Activated CD8-positive, alpha-beta T cell treated with anti-CD3 and anti-CD28 coated beads for 36 hours (primary cell): ENCODE measurements at regions not wholly inside any gene's neighbourhood (a gene's known extent, or its start where the extent isn't known, plus 50 kb on each side); places are given as distances from the start of the nearest gene placed in this dataset.

ENCODE experiments used
- ATAC-seq: fragments of 200-7000 bp; cut with Tn5 transposase; one replicate; pipeline ENCODE4 v1.10.0; 2021; ENCODE audit warnings: mild to moderate bottlenecking, moderate library complexity
- CTCF ChIA-PET: fragments of 350-600 bp; sonication (Branson Sonifier 250); formaldehyde crosslinking; loops from one replicate; lab custom pipeline; 2021; ENCODE audit warnings: antibody characterized with exemption; lab: Charles Lee
- POLR2A ChIA-PET: fragments of 350-600 bp; sonication (Branson Sonifier 250); formaldehyde crosslinking; loops from one replicate; lab custom pipeline; 2021; ENCODE audit warnings: antibody characterized with exemption; lab: Charles Lee
- DNase-seq: peaks from one replicate; pipeline ENCODE4 v3.0.0-alpha.2; 2020
- H3K27ac Mint-ChIP-seq: one replicate; pipeline ENCODE4 v1.8.0; 2021; ENCODE audit warnings: mild to moderate bottlenecking, mixed read lengths
- H3K27me3 Mint-ChIP-seq: one replicate; pipeline ENCODE4 v1.8.0; 2021; ENCODE audit warnings: mixed read lengths
- H3K36me3 Mint-ChIP-seq: one replicate; pipeline ENCODE4 v1.8.0; 2021; ENCODE audit warnings: low read depth, mixed read lengths
- H3K4me1 Mint-ChIP-seq: one replicate; pipeline ENCODE4 v1.8.0; 2021; ENCODE audit warnings: low read depth, mixed read lengths
- H3K4me3 Mint-ChIP-seq: one replicate; pipeline ENCODE4 v1.8.0; 2021; ENCODE audit warnings: mild to moderate bottlenecking, moderate library complexity, mixed read lengths
- H3K9me3 Mint-ChIP-seq: one replicate; pipeline ENCODE4 v1.8.0; 2021; ENCODE audit warnings: mixed read lengths
- intact Hi-C: fragments of 100-400 bp; cut with micrococcal nuclease; formaldehyde crosslinking; loops from one replicate; pipeline ENCODE4 v1.10.0; 2022
- TF ChIP-seq, protein P1 (sequence below): fragments of 200-600 bp; IDR thresholded peaks from one replicate; pipeline ENCODE4 v1.8.0; 2022; ENCODE audit warnings: antibody characterized with exemption, mild to moderate bottlenecking

DNA sequence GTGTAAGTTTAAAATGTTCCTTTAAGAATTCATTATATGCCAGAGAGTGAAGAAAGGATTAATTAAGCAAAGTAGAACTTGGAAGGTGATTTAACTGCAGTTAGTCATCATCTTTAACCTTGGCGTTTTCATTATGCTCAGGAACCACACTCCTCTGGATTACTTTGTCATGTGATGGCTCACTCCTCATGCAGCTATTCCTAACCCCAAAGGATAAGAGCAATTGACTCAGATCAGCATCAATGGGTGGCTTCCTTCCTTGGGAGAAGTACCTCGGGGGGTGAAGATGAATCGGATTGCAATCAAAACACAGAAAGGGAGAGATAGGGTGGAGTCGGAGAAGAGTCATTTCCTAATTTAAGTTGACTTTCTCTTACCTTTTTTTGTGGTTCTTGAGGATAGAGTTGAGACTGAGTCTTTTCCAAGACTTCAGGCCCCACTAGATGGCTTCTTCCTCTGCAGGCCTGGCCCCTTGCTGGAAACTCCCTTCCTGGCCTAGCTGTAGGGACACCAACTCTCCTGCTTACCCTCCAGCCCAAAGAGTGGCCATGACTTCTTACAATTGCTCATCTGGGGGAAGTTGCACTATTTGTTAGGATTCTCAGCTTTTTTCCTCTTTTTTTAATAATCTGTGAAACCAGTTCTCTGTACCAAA lies 238.6 kb upstream of the DDHD1 start:
- no peaks in the 10 kb centered on the region for H3K36me3 Mint-ChIP-seq
- no peak for DNase-seq
- intact Hi-C loops: no loop called here
- TF ChIP-seq, protein P1, sequence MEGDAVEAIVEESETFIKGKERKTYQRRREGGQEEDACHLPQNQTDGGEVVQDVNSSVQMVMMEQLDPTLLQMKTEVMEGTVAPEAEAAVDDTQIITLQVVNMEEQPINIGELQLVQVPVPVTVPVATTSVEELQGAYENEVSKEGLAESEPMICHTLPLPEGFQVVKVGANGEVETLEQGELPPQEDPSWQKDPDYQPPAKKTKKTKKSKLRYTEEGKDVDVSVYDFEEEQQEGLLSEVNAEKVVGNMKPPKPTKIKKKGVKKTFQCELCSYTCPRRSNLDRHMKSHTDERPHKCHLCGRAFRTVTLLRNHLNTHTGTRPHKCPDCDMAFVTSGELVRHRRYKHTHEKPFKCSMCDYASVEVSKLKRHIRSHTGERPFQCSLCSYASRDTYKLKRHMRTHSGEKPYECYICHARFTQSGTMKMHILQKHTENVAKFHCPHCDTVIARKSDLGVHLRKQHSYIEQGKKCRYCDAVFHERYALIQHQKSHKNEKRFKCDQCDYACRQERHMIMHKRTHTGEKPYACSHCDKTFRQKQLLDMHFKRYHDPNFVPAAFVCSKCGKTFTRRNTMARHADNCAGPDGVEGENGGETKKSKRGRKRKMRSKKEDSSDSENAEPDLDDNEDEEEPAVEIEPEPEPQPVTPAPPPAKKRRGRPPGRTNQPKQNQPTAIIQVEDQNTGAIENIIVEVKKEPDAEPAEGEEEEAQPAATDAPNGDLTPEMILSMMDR: no peak
- POLR2A ChIA-PET: no interaction called here
- H3K4me1 Mint-ChIP-seq: no peaks in the 10 kb centered on the region
- H3K4me3 Mint-ChIP-seq: no peak overlapping the region
- no peak for ATAC-seq
- CTCF ChIA-PET: interaction anchor here (1.0 kb wide), 1 partner anchor 956 kb away, joined by 3 read pairs; no protein-coding TSS in a partner anchor
- peaks cover 1% of the 10 kb centered on the region for H3K27me3 Mint-ChIP-seq
- H3K27ac Mint-ChIP-seq: no peak overlapping the region
- peaks cover 14% of the 10 kb centered on the region for H3K9me3 Mint-ChIP-seq

DNA sequence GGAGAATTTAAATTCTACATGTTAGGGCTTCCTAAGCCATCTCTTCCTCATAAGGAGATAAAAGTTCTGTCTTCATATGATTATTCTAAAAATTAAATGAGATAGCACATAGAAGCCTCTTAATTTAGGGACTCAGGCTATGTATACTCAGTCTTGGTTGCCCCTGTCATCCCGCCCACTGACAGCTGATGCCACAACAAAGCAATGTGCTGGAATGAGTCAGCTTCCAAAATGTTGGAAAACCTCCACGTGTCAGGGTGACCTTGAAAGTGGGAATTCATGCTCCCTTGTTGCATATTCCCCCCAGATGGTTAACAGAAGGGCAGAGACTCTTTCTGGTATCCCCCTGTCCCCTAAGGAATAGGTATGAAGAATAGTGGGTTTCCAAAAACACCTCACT lies 238.0 kb upstream of the DDHD1 start:
- ChIA-PET POLR2A (no interaction called here), CTCF (no interaction called here)
- H3K27me3 Mint-ChIP-seq: peaks cover 1% of the 10 kb centered on the region
- no peak overlapping the region for H3K4me3 Mint-ChIP-seq
- TF ChIP-seq, protein P1: no peak
- ATAC-seq: no peak
- intact Hi-C loops: no loop called here
- H3K27ac Mint-ChIP-seq: no peak overlapping the region
- H3K4me1 Mint-ChIP-seq: no peaks in the 10 kb centered on the region
- H3K36me3 Mint-ChIP-seq: no peaks in the 10 kb centered on the region
- H3K9me3 Mint-ChIP-seq: peaks cover 14% of the 10 kb centered on the region
- no peak for DNase-seq

DNA sequence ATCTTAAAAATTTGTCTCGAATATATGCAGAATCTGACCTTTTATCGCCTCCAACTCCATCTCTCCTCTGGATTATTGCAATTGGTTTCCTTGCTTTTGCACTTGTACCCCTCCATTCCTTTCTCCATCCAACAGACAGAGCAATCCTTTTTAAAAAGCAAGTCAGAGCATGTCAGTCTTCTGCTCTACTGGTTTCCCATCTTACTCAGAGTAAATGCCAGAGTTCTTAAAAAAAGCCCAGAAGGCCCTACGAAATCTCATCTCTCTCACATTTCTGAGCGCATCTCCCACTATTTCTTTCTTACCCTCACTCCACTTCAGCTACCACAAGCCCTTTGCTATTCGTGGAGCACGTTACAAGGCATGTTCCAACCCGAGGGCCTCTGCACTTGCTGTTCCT lies 236.9 kb upstream of the DDHD1 start:
- Mint-ChIP-seq H3K27ac (no peak overlapping the region), H3K36me3 (no peaks in the 10 kb centered on the region), H3K4me3 (no peak overlapping the region), H3K27me3 (peaks cover 1% of the 10 kb centered on the region), H3K9me3 (peaks cover 11% of the 10 kb centered on the region), H3K4me1 (no peaks in the 10 kb centered on the region)
- no peak for DNase-seq
- ChIA-PET CTCF (no interaction called here), POLR2A (no interaction called here)
- TF ChIP-seq, protein P1: no peak
- no peak for ATAC-seq
- intact Hi-C loops: no loop called here

DNA sequence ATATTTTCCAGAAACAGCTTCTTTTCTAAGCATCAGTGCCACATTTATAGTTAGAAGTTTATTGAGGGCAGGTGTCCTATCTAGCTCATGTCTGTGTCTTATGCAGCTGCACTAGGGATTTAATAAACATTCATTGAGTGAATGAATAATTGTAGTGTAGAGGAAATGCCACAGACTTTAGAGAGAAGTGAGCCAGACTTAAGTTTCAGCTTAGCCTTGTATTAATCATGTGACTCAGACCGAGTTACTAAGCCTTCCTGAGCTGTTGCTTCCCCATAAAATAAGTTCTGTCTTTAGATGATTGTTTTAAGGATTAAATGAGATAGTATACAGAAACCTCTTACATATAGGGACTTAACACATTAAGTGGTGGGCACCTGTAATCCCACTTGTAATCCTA lies 236.1 kb upstream of the DDHD1 start:
- intact Hi-C loops: no loop called here

DNA sequence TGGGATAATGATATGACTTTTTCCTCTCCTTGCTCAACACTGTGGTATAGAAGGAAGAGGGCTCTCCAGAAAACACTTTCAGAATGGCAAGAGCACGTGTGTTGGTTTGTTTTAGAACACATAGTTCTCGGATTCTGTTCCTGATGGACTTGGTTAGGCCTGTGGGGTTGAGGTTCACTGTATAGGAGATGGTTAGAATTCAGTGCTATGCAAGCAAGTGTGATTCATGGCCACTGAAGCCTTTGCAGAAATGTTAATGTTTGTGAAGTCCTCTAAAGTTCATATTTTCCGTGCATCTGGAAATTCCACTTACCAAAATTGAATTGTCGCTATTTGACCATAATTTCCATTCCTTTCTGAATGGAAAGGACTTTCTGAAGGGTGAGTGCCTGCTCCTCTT lies 233.2 kb upstream of the DDHD1 start:
- intact Hi-C loops: no loop called here
- H3K9me3 Mint-ChIP-seq: no peaks in the 10 kb centered on the region
- H3K27ac Mint-ChIP-seq: no peak overlapping the region
- peaks cover 1% of the 10 kb centered on the region for H3K4me1 Mint-ChIP-seq
- TF ChIP-seq, protein P1: no peak
- POLR2A ChIA-PET: interaction anchor here (0.6 kb wide), 1 partner anchor 261 kb away, joined by 3 read pairs; no protein-coding TSS in a partner anchor
- ATAC-seq: no peak
- H3K27me3 Mint-ChIP-seq: peaks cover 1% of the 10 kb centered on the region
- CTCF ChIA-PET: no interaction called here
- no peak for DNase-seq
- H3K36me3 Mint-ChIP-seq: no peaks in the 10 kb centered on the region
- H3K4me3 Mint-ChIP-seq: no peak overlapping the region

More for the DNA sequence above, 236.1 kb upstream of the DDHD1 start:
- ATAC-seq: no peak
- ChIA-PET POLR2A (no interaction called here), CTCF (interaction anchor here (1.9 kb wide), 1 partner anchor 10 kb away, joined by 5 read pairs; no protein-coding TSS in a partner anchor)
- Mint-ChIP-seq H3K9me3 (peaks cover 5% of the 10 kb centered on the region), H3K36me3 (no peaks in the 10 kb centered on the region), H3K27ac (no peak overlapping the region), H3K4me1 (no peaks in the 10 kb centered on the region), H3K27me3 (peaks cover 1% of the 10 kb centered on the region), H3K4me3 (no peak overlapping the region)
- TF ChIP-seq, protein P1: no peak
- no peak for DNase-seq
